CD8-positive, alpha-beta memory T cell (primary cell): ENCODE measurements at regions not wholly inside any gene's neighbourhood (a gene's known extent, or its start where the extent isn't known, plus 50 kb on each side); places are given as distances from the start of the nearest gene placed in this dataset.
A peak's percentile ranks its signal among the peaks of the same experiment; 100 is the strongest.

Experiments used
- CTCF ChIA-PET: fragments of 350-600 bp; sonication (Branson Sonifier 250); formaldehyde crosslinking; loops from one replicate; lab custom pipeline; 2021; ENCODE audit warnings: antibody characterized with exemption; lab: Charles Lee
- POLR2A ChIA-PET: fragments of 350-600 bp; sonication (Branson Sonifier 250); formaldehyde crosslinking; loops from one replicate; lab custom pipeline; 2021; ENCODE audit warnings: antibody characterized with exemption; lab: Charles Lee
- DNase-seq, 5 donors: peaks; one replicate each; pipeline versions ENCODE4 v3.0.0 to v3.0.0-alpha.2; 2020 to 2022; ENCODE audit warnings: mixed read lengths in 1 of 5
- H3K27ac ChIP-seq: one replicate; pipeline ENCODE4 v1.7.0; 2013; ENCODE audit warnings: low read depth, mild to moderate bottlenecking, low read length, moderate library complexity
- H3K27me3 ChIP-seq: 2 replicates; pipeline ENCODE4 v1.7.0; 2013; ENCODE audit warnings: low read length, mild to moderate bottlenecking; ENCODE audit not compliant: insufficient read depth, poor library complexity, severe bottlenecking
- H3K36me3 ChIP-seq: 2 replicates; pipeline ENCODE4 v1.7.0; 2013; ENCODE audit warnings: mild to moderate bottlenecking, low read length, moderate library complexity; ENCODE audit not compliant: insufficient read depth
- H3K4me1 ChIP-seq: 2 replicates; pipeline ENCODE4 v1.7.0; 2013; ENCODE audit warnings: mild to moderate bottlenecking, low read length, moderate library complexity; ENCODE audit not compliant: insufficient read depth
- H3K4me3 ChIP-seq: 2 replicates; pipeline ENCODE4 v1.7.0; 2013; ENCODE audit warnings: mild to moderate bottlenecking, low read length
- H3K9me3 ChIP-seq: 2 replicates; pipeline ENCODE4 v1.7.0; 2013; ENCODE audit warnings: mild to moderate bottlenecking, low read length
- H3K27ac Mint-ChIP-seq, 8 donors: one replicate each; pipeline ENCODE4 v1.8.0; 2020 to 2021; ENCODE audit warnings: mixed read lengths in 8 of 8, mild to moderate bottlenecking in 6 of 8, inconsistent platforms in 3 of 8, moderate library complexity in 3 of 8
- H3K27me3 Mint-ChIP-seq, 2 donors: one replicate each; pipeline ENCODE4 v1.8.0; 2020 to 2021; ENCODE audit warnings: mixed read lengths in 2 of 2, mild to moderate bottlenecking in 1 of 2, moderate library complexity in 1 of 2
- H3K36me3 Mint-ChIP-seq, 3 donors: one replicate each; pipeline ENCODE4 v1.8.0; 2020 to 2021; ENCODE audit warnings: mixed read lengths in 3 of 3, inconsistent platforms in 1 of 3, mild to moderate bottlenecking in 1 of 3
- H3K4me1 Mint-ChIP-seq, 3 donors: one replicate each; pipeline ENCODE4 v1.8.0; 2020 to 2021; ENCODE audit warnings: mixed read lengths in 3 of 3, inconsistent platforms in 1 of 3, mild to moderate bottlenecking in 1 of 3
- H3K4me3 Mint-ChIP-seq, 7 donors: one replicate each; pipeline ENCODE4 v1.8.0; 2020 to 2021; ENCODE audit warnings: mixed read lengths in 7 of 7, mild to moderate bottlenecking in 6 of 7, moderate library complexity in 4 of 7, inconsistent platforms in 2 of 7
- H3K9me3 Mint-ChIP-seq, 5 donors: one replicate each; pipeline ENCODE4 v1.8.0; 2020 to 2022; ENCODE audit warnings: mixed read lengths in 5 of 5, mild to moderate bottlenecking in 3 of 5, moderate library complexity in 2 of 5, inconsistent platforms in 1 of 5

- Histone ChIP-seq H3K9me3 (no peaks in the 10 kb centered on the region), H3K27ac (no peak overlapping the region), H3K27me3 (no peaks in the 10 kb centered on the region), H3K4me3 (no peak overlapping the region), H3K4me1 (peaks cover 5% of the 10 kb centered on the region), H3K36me3 (no peaks in the 10 kb centered on the region)
- ChIA-PET CTCF (no interaction called here), POLR2A (no interaction called here)
- Mint-ChIP-seq H3K9me3 (no peaks in the 10 kb centered on the region), H3K4me1 (peaks cover 0 to 8% (median 2%) of the 10 kb centered on the region in 3 donors), H3K36me3 (no peaks in the 10 kb centered on the region), H3K27me3 (peaks cover 2 to 13% of the 10 kb centered on the region in 2 donors), H3K27ac (peak overlapping the region in 1 of 8 donors; percentile 71), H3K4me3 (peak overlapping the region in 1 of 7 donors; percentile 18)
- no peak for DNase-seq
These were observed 126.1 kb downstream of the AQP9 start for GRCh38 chr15:58264053-58264971.

GRCh38 chr15:58267051-58267450 lies 128.9 kb downstream of the AQP9 start:
- Mint-ChIP-seq H3K4me3 (no peak overlapping the region), H3K4me1 (peaks cover 4 to 16% (median 11%) of the 10 kb centered on the region in 3 donors), H3K36me3 (peaks cover 0 to 11% (median 0%) of the 10 kb centered on the region in 3 donors), H3K27ac (no peak overlapping the region), H3K9me3 (peaks cover 0 to 6% (median 3%) of the 10 kb centered on the region in 5 donors), H3K27me3 (peaks cover 3 to 13% of the 10 kb centered on the region in 2 donors)
- Histone ChIP-seq H3K27ac (no peak overlapping the region), H3K36me3 (no peaks in the 10 kb centered on the region), H3K4me3 (no peak overlapping the region), H3K4me1 (peaks cover 11% of the 10 kb centered on the region), H3K27me3 (no peaks in the 10 kb centered on the region), H3K9me3 (no peaks in the 10 kb centered on the region)
- ChIA-PET CTCF (no interaction called here), POLR2A (no interaction called here)
- no peak for DNase-seq

GRCh38 chr15:58268746-58269267 lies 130.6 kb downstream of the AQP9 start:
- ChIA-PET POLR2A (interaction anchor here (0.7 kb wide), 1 partner anchor 74 kb away, joined by 12 read pairs; no protein-coding TSS in a partner anchor), CTCF (interaction anchor here (0.7 to 2.0 kb wide), 5 partner anchors 11 to 1260 kb away, joined by 3 to 5 read pairs (median 3); no protein-coding TSS in a partner anchor)
- Mint-ChIP-seq H3K4me1 (peaks cover 4 to 14% (median 11%) of the 10 kb centered on the region in 3 donors), H3K27me3 (peaks cover 3 to 4% of the 10 kb centered on the region in 2 donors), H3K27ac (no peak overlapping the region), H3K36me3 (peaks cover 0 to 11% (median 0%) of the 10 kb centered on the region in 3 donors), H3K9me3 (peaks cover 0 to 6% (median 3%) of the 10 kb centered on the region in 5 donors), H3K4me3 (no peak overlapping the region)
- no peaks in the 10 kb centered on the region for H3K36me3 ChIP-seq
- H3K4me1 ChIP-seq: peaks cover 10% of the 10 kb centered on the region
- no peak for DNase-seq
- H3K4me3 ChIP-seq: no peak overlapping the region
- H3K27ac ChIP-seq: no peak overlapping the region
- no peaks in the 10 kb centered on the region for H3K9me3 ChIP-seq
- H3K27me3 ChIP-seq: no peaks in the 10 kb centered on the region

GRCh38 chr15:58269455-58270414 lies 131.6 kb downstream of the AQP9 start:
- peaks cover 3 to 4% of the 10 kb centered on the region in 2 donors for H3K27me3 Mint-ChIP-seq

GRCh38 chr15:58271410-58271809 lies 133.2 kb downstream of the AQP9 start:
- no peak overlapping the region for H3K4me3 Mint-ChIP-seq
- H3K36me3 Mint-ChIP-seq: peaks cover 0 to 11% (median 0%) of the 10 kb centered on the region in 3 donors
- H3K4me1 ChIP-seq: peaks cover 6% of the 10 kb centered on the region
- peaks cover 2 to 11% (median 9%) of the 10 kb centered on the region in 3 donors for H3K4me1 Mint-ChIP-seq
- no peak overlapping the region for H3K27ac ChIP-seq
- DNase-seq: no peak
- peaks cover 0 to 3% of the 10 kb centered on the region in 2 donors for H3K27me3 Mint-ChIP-seq
- no peak overlapping the region for H3K27ac Mint-ChIP-seq
- POLR2A ChIA-PET: no interaction called here
- H3K9me3 Mint-ChIP-seq: peaks cover 2 to 6% (median 3%) of the 10 kb centered on the region in 5 donors
- H3K9me3 ChIP-seq: no peaks in the 10 kb centered on the region
- CTCF ChIA-PET: no interaction called here
- no peaks in the 10 kb centered on the region for H3K36me3 ChIP-seq
- H3K27me3 ChIP-seq: no peaks in the 10 kb centered on the region
- H3K4me3 ChIP-seq: no peak overlapping the region

More at GRCh38 chr15:58269455-58270414, 131.6 kb downstream of the AQP9 start:
- POLR2A ChIA-PET: interaction anchor here (0.6 to 0.7 kb wide), 2 partner anchors 73 to 217 kb away, joined by 4 to 12 read pairs; no protein-coding TSS in a partner anchor
- H3K9me3 ChIP-seq: no peaks in the 10 kb centered on the region
- Mint-ChIP-seq H3K9me3 (peaks cover 2 to 6% (median 3%) of the 10 kb centered on the region in 5 donors), H3K4me1 (peaks cover 2 to 11% (median 9%) of the 10 kb centered on the region in 3 donors), H3K4me3 (peak overlapping the region in 1 of 7 donors; percentile 43), H3K27ac (peak overlapping the region in 2 of 8 donors; percentile 79 to 83), H3K36me3 (peaks cover 0 to 11% (median 0%) of the 10 kb centered on the region in 3 donors)
- H3K27ac ChIP-seq: no peak overlapping the region
- H3K36me3 ChIP-seq: no peaks in the 10 kb centered on the region
- DNase-seq: peak in 3 of 5 donors; percentile 2 to 48 (median 16)
- H3K4me3 ChIP-seq: no peak overlapping the region
- H3K27me3 ChIP-seq: no peaks in the 10 kb centered on the region
- CTCF ChIA-PET: interaction anchor here (0.7 to 2.0 kb wide), 5 partner anchors 25 to 1259 kb away, joined by 3 to 5 read pairs (median 3); no protein-coding TSS in a partner anchor
- peaks cover 6% of the 10 kb centered on the region for H3K4me1 ChIP-seq

GRCh38 chr15:58273104-58273503 lies 134.9 kb downstream of the AQP9 start:
- DNase-seq: no peak
- Histone ChIP-seq H3K27ac (no peak overlapping the region), H3K9me3 (no peaks in the 10 kb centered on the region), H3K4me1 (peaks cover 6% of the 10 kb centered on the region), H3K4me3 (no peak overlapping the region), H3K27me3 (no peaks in the 10 kb centered on the region), H3K36me3 (no peaks in the 10 kb centered on the region)
- ChIA-PET POLR2A (no interaction called here), CTCF (no interaction called here)
- Mint-ChIP-seq H3K4me1 (peaks cover 2 to 11% (median 9%) of the 10 kb centered on the region in 3 donors), H3K36me3 (peaks cover 0 to 11% (median 0%) of the 10 kb centered on the region in 3 donors), H3K27ac (no peak overlapping the region), H3K4me3 (no peak overlapping the region), H3K27me3 (peaks cover 0 to 6% of the 10 kb centered on the region in 2 donors), H3K9me3 (peaks cover 2 to 6% (median 3%) of the 10 kb centered on the region in 5 donors)

- Mint-ChIP-seq H3K36me3 (peaks cover 0 to 11% (median 0%) of the 10 kb centered on the region in 3 donors), H3K27ac (no peak overlapping the region), H3K4me3 (no peak overlapping the region), H3K9me3 (peaks cover 2 to 6% (median 3%) of the 10 kb centered on the region in 5 donors), H3K4me1 (peaks cover 2 to 7% (median 5%) of the 10 kb centered on the region in 3 donors), H3K27me3 (peaks cover 5 to 7% of the 10 kb centered on the region in 2 donors)
- no peaks in the 10 kb centered on the region for H3K9me3 ChIP-seq
- peaks cover 4% of the 10 kb centered on the region for H3K4me1 ChIP-seq
- ChIA-PET POLR2A (no interaction called here), CTCF (no interaction called here)
- no peak overlapping the region for H3K27ac ChIP-seq
- no peaks in the 10 kb centered on the region for H3K36me3 ChIP-seq
- no peaks in the 10 kb centered on the region for H3K27me3 ChIP-seq
- no peak overlapping the region for H3K4me3 ChIP-seq
- no peak for DNase-seq
These were observed 136.7 kb downstream of the AQP9 start for GRCh38 chr15:58274885-58275284.
